H9 (cell line): ENCODE measurements at regions not wholly inside any gene's neighbourhood (a gene's known extent, or its start where the extent isn't known, plus 50 kb on each side); places are given as distances from the start of the nearest gene placed in this dataset.

Source experiments
- DNase-seq: peaks from one replicate; pipeline ENCODE4 v3.0.0-alpha.2; 2017
- H2AFZ ChIP-seq: one replicate; pipeline ENCODE4 v1.6.1; 2013; ENCODE audit warnings: mild to moderate bottlenecking, low read length, control low read depth, moderate library complexity
- H2AK5ac ChIP-seq: 2 replicates; pipeline ENCODE4 v1.6.1; 2013; ENCODE audit warnings: low read length, control low read depth, mixed read lengths; ENCODE audit not compliant: insufficient read length
- H2BK120ac ChIP-seq: one replicate; pipeline ENCODE4 v1.6.1; 2013; ENCODE audit warnings: low read depth, mild to moderate bottlenecking, low read length, control low read depth, inconsistent platforms; ENCODE audit not compliant: poor library complexity, severe bottlenecking
- H2BK12ac ChIP-seq: 2 replicates; pipeline ENCODE4 v1.6.1; 2013; ENCODE audit warnings: low read length, control low read depth, mixed read lengths, low read depth; ENCODE audit not compliant: insufficient read length
- H2BK15ac ChIP-seq: 2 replicates; pipeline ENCODE4 v1.6.1; 2013; ENCODE audit warnings: low read depth, low read length, control low read depth
- H2BK20ac ChIP-seq: one replicate; pipeline ENCODE4 v1.6.1; 2013; ENCODE audit warnings: low read depth, mild to moderate bottlenecking, low read length, control low read depth, inconsistent platforms; ENCODE audit not compliant: poor library complexity, severe bottlenecking
- H2BK5ac ChIP-seq: 2 replicates; pipeline ENCODE4 v1.6.1; 2013; ENCODE audit warnings: low read length, control low read depth, mixed read lengths; ENCODE audit not compliant: insufficient read length
- H3K14ac ChIP-seq: 2 replicates; pipeline ENCODE4 v1.6.1; 2013; ENCODE audit warnings: low read length, control low read depth; ENCODE audit not compliant: insufficient read depth
- H3K18ac ChIP-seq: 2 replicates; pipeline ENCODE4 v1.6.1; 2013; ENCODE audit warnings: low read depth, mild to moderate bottlenecking, mixed read lengths, low read length, control low read depth; ENCODE audit not compliant: insufficient read length
- H3K23ac ChIP-seq: 2 replicates; pipeline ENCODE4 v1.6.1; 2013; ENCODE audit warnings: low read length, control low read depth, mixed read lengths, low read depth; ENCODE audit not compliant: insufficient read length
- H3K23me2 ChIP-seq: 2 replicates; pipeline ENCODE4 v1.6.1; 2013; ENCODE audit warnings: low read depth, mild to moderate bottlenecking, mixed read lengths, low read length, control low read depth; ENCODE audit not compliant: insufficient read length, poor library complexity, severe bottlenecking
- H3K27ac ChIP-seq: 2 replicates; pipeline ENCODE4 v1.5.1; 2013; ENCODE audit warnings: low read length, control low read depth, mixed read lengths, low read depth; ENCODE audit not compliant: insufficient read length
- H3K27me3 ChIP-seq: 2 replicates; pipeline ENCODE4 v1.6.1; 2013; ENCODE audit warnings: low read length, control low read depth, inconsistent platforms; ENCODE audit not compliant: insufficient read depth
- H3K4ac ChIP-seq: 2 replicates; pipeline ENCODE4 v1.6.1; 2013; ENCODE audit warnings: low read depth, mild to moderate bottlenecking, control low read depth, inconsistent platforms, low read length, moderate library complexity
- H3K4me1 ChIP-seq: 2 replicates; pipeline ENCODE4 v1.6.1; 2013; ENCODE audit warnings: low read length, control low read depth, inconsistent platforms; ENCODE audit not compliant: insufficient read depth
- H3K4me2 ChIP-seq: 2 replicates; pipeline ENCODE4 v1.6.1; 2013; ENCODE audit warnings: low read length, control low read depth, mixed read lengths; ENCODE audit not compliant: insufficient read length, insufficient read depth
- H3K56ac ChIP-seq: 2 replicates; pipeline ENCODE4 v1.6.1; 2013; ENCODE audit warnings: low read depth, mild to moderate bottlenecking, mixed read lengths, low read length, control low read depth; ENCODE audit not compliant: insufficient read length
- H3K79me1 ChIP-seq: 2 replicates; pipeline ENCODE4 v1.6.1; 2013; ENCODE audit warnings: low read depth, mild to moderate bottlenecking, moderate library complexity, low read length, control low read depth, inconsistent platforms; ENCODE audit not compliant: insufficient read depth, poor library complexity, severe bottlenecking
- H3K79me2 ChIP-seq: 2 replicates; pipeline ENCODE4 v1.6.1; 2013; ENCODE audit warnings: low read length, control low read depth, inconsistent platforms; ENCODE audit not compliant: insufficient read depth
- H3K9ac ChIP-seq: 2 replicates; pipeline ENCODE4 v1.6.1; 2013; ENCODE audit warnings: low read length, control low read depth, mixed read lengths; ENCODE audit not compliant: insufficient read length; ENCODE audit errors: extremely low read depth
- H3K9me3 ChIP-seq: one replicate; pipeline ENCODE4 v1.6.1; 2013; ENCODE audit warnings: low read depth, low read length, inconsistent platforms; ENCODE audit not compliant: control insufficient read depth
- H3T11ph ChIP-seq: one replicate; pipeline ENCODE4 v1.6.1; 2013; ENCODE audit warnings: mild to moderate bottlenecking, low read length, control low read depth, inconsistent platforms
- H4K20me1 ChIP-seq: one replicate; pipeline ENCODE4 v1.6.1; 2013; ENCODE audit not compliant: control insufficient read depth, insufficient read length, insufficient read depth
- H4K5ac ChIP-seq: 2 replicates; pipeline ENCODE4 v1.6.1; 2013; ENCODE audit warnings: low read depth, mild to moderate bottlenecking, mixed read lengths, low read length, control low read depth; ENCODE audit not compliant: insufficient read length
- H4K8ac ChIP-seq: replicated peaks from 2 replicates; pipeline ENCODE4 v1.6.1; 2013; ENCODE audit warnings: low read length, control low read depth, mixed read lengths, low read depth; ENCODE audit not compliant: insufficient read length
- H4K91ac ChIP-seq: 2 replicates; pipeline ENCODE4 v1.6.1; 2013; ENCODE audit warnings: low read depth, mild to moderate bottlenecking, moderate library complexity, mixed read lengths, low read length, control low read depth; ENCODE audit not compliant: insufficient read length
- H3K27ac Mint-ChIP-seq, 3 experiments: 2 replicates in 2 of 3; 3 replicates in 1 of 3; pipeline ENCODE4 v1.8.0; 2020 to 2021; ENCODE audit warnings: mixed read lengths in 3 of 3, mild to moderate bottlenecking in 1 of 3, moderate library complexity in 1 of 3
- H3K27me3 Mint-ChIP-seq: 2 replicates; pipeline ENCODE4 v1.8.0; 2021; ENCODE audit warnings: low read depth, mild to moderate bottlenecking, moderate library complexity, mixed read lengths
- H3K36me3 Mint-ChIP-seq, 3 experiments: 2 replicates in 2 of 3; 3 replicates in 1 of 3; pipeline ENCODE4 v1.8.0; 2020 to 2021; ENCODE audit warnings: low read depth in 3 of 3, mixed read lengths in 3 of 3; ENCODE audit not compliant: insufficient read depth in 1 of 3
- H3K4me1 Mint-ChIP-seq, 2 experiments: 2 replicates each; pipeline ENCODE4 v1.8.0; 2020; ENCODE audit warnings: mixed read lengths in 2 of 2
- H3K4me3 Mint-ChIP-seq, 2 experiments: 2 replicates in 1 of 2; 3 replicates in 1 of 2; pipeline ENCODE4 v1.8.0; 2020 to 2021; ENCODE audit warnings: mild to moderate bottlenecking in 2 of 2, mixed read lengths in 2 of 2, moderate library complexity in 1 of 2
- H3K9me3 Mint-ChIP-seq, 2 experiments: 2 replicates in 1 of 2; 3 replicates in 1 of 2; pipeline ENCODE4 v1.8.0; 2020; ENCODE audit warnings: mild to moderate bottlenecking in 2 of 2, mixed read lengths in 2 of 2, moderate library complexity in 1 of 2
- WGBS: extraction: QIAGEN DNeasy Blood & Tissue Kit; methylation state at CpG from one replicate; pipeline ENCODE4 v1.1.7; 2013; ENCODE audit warnings: missing lambda C conversion rate, low lambda C conversion rate, mixed read lengths; ENCODE audit not compliant: insufficient read length; ENCODE audit errors: extremely low coverage; 5-methylcytosine and 5-hydroxymethylcytosine counted together
- TF ChIP-seq, protein P1 (sequence below): fragments of 200-600 bp; sonication (generic); conservative IDR thresholded peaks from 3 replicates; pipeline ENCODE4 v1.8.0; 2021; ENCODE audit warnings: antibody characterized with exemption, mild to moderate bottlenecking

GRCh38 chr6:66153247-66153646 is 446.2 kb upstream of the EYS start:
- no peak overlapping the region for H2BK15ac ChIP-seq
- H3K9ac ChIP-seq = no peak overlapping the region
- H3K18ac ChIP-seq = no peak overlapping the region
- TF ChIP-seq, protein P1, sequence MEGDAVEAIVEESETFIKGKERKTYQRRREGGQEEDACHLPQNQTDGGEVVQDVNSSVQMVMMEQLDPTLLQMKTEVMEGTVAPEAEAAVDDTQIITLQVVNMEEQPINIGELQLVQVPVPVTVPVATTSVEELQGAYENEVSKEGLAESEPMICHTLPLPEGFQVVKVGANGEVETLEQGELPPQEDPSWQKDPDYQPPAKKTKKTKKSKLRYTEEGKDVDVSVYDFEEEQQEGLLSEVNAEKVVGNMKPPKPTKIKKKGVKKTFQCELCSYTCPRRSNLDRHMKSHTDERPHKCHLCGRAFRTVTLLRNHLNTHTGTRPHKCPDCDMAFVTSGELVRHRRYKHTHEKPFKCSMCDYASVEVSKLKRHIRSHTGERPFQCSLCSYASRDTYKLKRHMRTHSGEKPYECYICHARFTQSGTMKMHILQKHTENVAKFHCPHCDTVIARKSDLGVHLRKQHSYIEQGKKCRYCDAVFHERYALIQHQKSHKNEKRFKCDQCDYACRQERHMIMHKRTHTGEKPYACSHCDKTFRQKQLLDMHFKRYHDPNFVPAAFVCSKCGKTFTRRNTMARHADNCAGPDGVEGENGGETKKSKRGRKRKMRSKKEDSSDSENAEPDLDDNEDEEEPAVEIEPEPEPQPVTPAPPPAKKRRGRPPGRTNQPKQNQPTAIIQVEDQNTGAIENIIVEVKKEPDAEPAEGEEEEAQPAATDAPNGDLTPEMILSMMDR = no peak
- H3K23ac ChIP-seq = no peak overlapping the region
- H2BK5ac ChIP-seq = no peak overlapping the region
- H3K9me3 ChIP-seq = no peaks in the 10 kb centered on the region
- no peak overlapping the region for H2BK120ac ChIP-seq
- Mint-ChIP-seq H3K27ac (no peak overlapping the region), H3K4me3 (no peak overlapping the region), H3K9me3 (peaks cover 0 to 6% of the 10 kb centered on the region in 2 experiments; a peak in 2 of 5 replicates), H3K4me1 (no peaks in the 10 kb centered on the region), H3K36me3 (no peaks in the 10 kb centered on the region), H3K27me3 (no peaks in the 10 kb centered on the region)
- H3K14ac ChIP-seq = no peak overlapping the region
- H4K20me1 ChIP-seq = no peaks in the 10 kb centered on the region
- no peaks in the 10 kb centered on the region for H3K4me1 ChIP-seq
- no peak overlapping the region for H3T11ph ChIP-seq
- H3K4ac ChIP-seq = no peak overlapping the region
- H2AFZ ChIP-seq = no peak overlapping the region
- H4K8ac ChIP-seq = no peak overlapping the region
- H3K56ac ChIP-seq = no peak overlapping the region
- no peaks in the 10 kb centered on the region for H3K79me1 ChIP-seq
- no peaks in the 10 kb centered on the region for H3K23me2 ChIP-seq
- no peak overlapping the region for H3K27ac ChIP-seq
- no peak for DNase-seq
- H4K91ac ChIP-seq = no peak overlapping the region
- no peak overlapping the region for H2BK12ac ChIP-seq
- no CpG with 5 or more reads among the region's 2 CpGs for WGBS
- H3K27me3 ChIP-seq = no peaks in the 10 kb centered on the region
- H2AK5ac ChIP-seq = no peak overlapping the region
- no peak overlapping the region for H3K4me2 ChIP-seq
- H2BK20ac ChIP-seq = no peak overlapping the region
- no peaks in the 10 kb centered on the region for H3K79me2 ChIP-seq
- no peak overlapping the region for H4K5ac ChIP-seq
